22Rv1 (cell line): ENCODE measurements at regions not wholly inside any gene's neighbourhood (a gene's known extent, or its start where the extent isn't known, plus 50 kb on each side); places are given as distances from the start of the nearest gene placed in this dataset.

Experiments used
- H3K27ac ChIP-seq: fragments of 450-650 bp; 2 replicates; pipeline ENCODE4 v1.5.1; 2017
- ZFX ChIP-seq: fragments of 450-650 bp; IDR thresholded peaks from 2 replicates; pipeline ENCODE4 v1.6.1; 2017; ENCODE audit warnings: antibody characterized with exemption, borderline replicate concordance
- TF ChIP-seq, protein P1 (sequence below): fragments of 450-650 bp; IDR thresholded peaks from 2 replicates; pipeline ENCODE4 v1.5.1; 2017; ENCODE audit warnings: mild to moderate bottlenecking

DNA sequence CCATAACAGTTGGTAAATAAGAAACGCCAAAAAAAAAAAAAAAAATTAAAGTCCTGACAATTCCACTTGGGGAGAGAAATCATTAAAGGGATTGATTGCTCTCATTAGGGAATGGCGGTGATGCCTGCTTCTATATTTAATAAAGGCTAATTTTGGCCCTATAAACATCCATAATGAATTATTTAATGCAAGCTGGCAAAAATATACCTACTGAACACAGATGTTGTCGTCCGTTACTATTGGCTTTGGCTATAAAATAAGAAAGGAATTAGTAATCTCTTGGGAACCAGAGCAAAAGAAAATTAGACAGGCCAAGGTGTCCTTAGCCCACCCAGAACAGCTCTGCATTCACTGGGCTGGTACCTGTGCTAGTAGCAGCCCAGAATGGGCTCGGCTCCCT is 717.3 kb downstream of the DIAPH3 start:
- no peak for TF ChIP-seq ZFX
- TF ChIP-seq, protein P1, sequence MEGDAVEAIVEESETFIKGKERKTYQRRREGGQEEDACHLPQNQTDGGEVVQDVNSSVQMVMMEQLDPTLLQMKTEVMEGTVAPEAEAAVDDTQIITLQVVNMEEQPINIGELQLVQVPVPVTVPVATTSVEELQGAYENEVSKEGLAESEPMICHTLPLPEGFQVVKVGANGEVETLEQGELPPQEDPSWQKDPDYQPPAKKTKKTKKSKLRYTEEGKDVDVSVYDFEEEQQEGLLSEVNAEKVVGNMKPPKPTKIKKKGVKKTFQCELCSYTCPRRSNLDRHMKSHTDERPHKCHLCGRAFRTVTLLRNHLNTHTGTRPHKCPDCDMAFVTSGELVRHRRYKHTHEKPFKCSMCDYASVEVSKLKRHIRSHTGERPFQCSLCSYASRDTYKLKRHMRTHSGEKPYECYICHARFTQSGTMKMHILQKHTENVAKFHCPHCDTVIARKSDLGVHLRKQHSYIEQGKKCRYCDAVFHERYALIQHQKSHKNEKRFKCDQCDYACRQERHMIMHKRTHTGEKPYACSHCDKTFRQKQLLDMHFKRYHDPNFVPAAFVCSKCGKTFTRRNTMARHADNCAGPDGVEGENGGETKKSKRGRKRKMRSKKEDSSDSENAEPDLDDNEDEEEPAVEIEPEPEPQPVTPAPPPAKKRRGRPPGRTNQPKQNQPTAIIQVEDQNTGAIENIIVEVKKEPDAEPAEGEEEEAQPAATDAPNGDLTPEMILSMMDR: no peak
- no peak overlapping the region for H3K27ac ChIP-seq

DNA sequence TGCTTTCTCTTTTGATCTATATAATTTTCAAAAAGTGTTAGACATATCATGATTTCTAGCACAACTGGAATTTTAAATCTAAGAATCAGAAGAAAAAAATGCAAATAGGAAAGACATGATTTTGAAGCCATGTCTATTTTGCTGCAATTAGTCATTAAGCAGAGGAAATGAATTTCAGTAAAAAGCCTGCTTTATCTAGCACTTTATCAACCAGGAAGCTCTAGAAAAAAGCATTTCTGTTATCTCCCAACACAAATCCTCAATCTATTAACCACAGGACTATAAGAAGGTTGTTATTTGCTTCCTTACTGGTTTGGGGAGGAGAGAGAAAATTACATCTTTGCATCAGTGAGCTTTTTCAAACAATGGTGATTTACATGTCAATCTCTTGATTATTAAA is 716.7 kb downstream of the DIAPH3 start:
- H3K27ac ChIP-seq: no peak overlapping the region

DNA sequence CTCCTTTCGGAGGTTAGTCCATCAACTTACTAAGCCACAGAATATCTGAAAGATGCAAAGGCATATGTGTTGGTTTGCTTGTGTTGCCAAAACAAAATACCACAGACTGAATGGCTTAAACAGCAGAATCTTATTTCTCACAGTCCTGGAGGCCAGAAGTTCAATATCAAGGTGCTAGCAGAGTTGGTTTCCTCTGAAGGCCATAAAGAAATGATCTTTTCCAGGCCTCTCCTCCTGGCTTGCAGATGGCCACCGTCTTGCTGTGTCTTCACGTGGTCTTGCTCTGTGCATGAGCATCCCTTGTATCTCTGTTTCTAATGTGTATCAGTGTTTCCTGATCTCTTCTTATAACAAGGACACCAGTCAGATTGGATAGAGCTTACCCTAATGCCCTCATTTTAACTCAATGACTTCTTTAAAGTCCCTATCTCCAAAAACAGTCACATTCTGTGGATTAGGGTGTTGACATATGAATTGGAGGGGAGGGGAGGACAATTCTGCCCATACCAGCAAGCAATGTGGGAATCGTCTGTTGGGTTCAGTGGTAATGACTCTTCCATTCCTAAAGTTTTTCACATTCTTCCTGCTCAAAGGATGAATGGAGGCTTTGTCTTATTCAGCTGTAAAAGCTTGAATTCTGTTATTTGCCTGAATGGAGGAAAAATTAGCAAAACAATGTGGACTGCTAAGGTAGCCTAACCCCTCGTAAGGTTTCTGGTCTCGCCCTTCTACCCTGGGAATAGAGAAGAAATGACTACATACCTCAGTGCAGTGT is 715.7 kb downstream of the DIAPH3 start:
- H3K27ac ChIP-seq: no peak overlapping the region
- TF ChIP-seq ZFX: no peak
- TF ChIP-seq, protein P1: no peak

More for the DNA sequence above, 716.7 kb downstream of the DIAPH3 start:
- TF ChIP-seq, protein P1: no peak
- TF ChIP-seq ZFX: no peak

DNA sequence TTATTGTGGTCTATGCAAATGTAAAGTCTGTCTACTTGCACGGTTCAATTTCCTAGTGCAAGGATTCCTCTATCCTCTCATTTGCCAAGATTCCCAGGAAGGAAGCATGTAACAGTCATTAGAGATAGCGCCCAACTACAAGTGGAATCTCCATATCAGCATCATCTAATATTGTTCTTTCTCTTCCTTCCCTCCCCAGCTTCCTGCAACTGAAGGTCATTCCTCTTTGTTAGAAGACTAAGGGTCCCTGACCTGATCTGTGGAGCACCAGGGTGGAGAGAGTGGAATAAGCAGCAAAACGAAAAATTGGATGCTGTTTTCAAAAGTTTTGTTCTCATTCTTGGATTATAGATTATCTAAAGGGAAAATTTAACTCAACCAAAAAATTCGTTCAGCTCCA is 714.0 kb downstream of the DIAPH3 start:
- no peak overlapping the region for H3K27ac ChIP-seq
- TF ChIP-seq, protein P1: no peak
- TF ChIP-seq ZFX: no peak

DNA sequence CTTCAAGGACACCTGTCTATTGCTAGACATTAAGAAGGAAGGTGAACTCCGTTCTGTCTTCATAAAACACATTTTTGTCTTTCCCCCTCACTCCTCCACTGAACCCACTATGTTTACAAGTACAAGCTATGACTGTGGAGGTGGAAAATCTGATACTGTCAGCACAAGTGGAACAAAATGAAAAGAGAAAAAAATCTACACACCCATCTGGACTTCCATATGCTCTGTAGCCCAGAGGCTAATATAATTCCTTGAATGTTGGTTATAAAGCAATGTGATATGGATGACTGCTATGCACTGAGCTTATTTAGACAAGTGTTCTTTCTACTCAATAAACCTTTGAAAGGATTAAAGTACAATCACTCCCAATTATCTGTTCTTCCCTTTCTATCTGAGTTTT is 713.5 kb downstream of the DIAPH3 start:
- H3K27ac ChIP-seq: no peak overlapping the region
- TF ChIP-seq, protein P1: no peak
- no peak for TF ChIP-seq ZFX

DNA sequence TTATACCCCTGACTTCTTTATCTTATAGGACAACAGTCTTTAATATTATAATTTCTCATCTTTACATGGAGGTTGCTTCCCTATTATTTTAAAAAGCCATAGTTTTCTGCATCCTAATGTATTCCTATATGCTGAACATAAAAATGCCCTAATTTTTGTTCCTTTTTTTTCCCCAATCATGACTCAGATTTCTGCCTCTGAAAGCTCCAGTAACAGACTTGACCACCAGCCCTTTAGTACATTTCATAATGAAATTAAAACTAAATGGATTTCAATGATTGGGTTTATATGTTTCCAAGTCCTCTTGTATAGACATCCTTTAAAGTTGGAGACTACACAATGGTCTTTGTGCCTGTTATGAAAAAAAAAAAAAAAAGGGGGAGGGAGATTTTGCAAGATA is 712.5 kb downstream of the DIAPH3 start:
- TF ChIP-seq, protein P1: no peak
- H3K27ac ChIP-seq: no peak overlapping the region

DNA sequence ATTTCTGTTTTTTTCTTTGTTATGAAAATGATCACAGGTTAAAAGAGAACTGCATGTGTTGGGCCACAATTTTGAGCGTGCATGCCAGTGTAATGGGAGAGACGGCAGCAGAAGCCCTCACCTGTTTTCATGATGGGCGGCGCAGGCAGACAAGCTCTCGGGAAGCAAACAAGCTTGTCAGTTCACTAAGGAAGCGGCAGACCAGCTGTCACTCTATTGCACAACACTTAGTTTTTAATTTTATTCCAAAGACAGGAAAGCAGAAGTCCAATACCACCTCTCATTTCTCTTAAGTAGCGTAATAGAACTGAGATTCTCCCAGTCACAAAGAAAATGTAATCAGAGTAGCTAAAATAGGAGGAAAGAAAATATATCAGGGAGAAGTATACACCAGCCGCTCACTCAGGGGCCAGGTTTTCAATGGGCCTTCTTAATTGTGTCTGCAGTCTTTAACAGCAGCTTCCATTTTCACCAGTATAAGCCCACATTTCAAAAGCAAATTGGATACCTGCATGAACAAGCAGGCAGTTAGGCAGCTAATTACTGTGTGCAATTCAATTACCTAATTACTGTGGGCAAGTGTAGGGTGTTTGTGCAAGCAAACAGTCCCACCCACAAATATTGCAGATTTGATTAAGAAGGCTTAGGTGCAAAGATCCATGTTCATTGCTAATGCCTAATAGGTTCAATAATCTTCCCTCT is 711.4 kb downstream of the DIAPH3 start:
- TF ChIP-seq, protein P1: no peak
- H3K27ac ChIP-seq: no peak overlapping the region
